Hepatocyte (in vitro differentiated cells): ENCODE measurements at regions not wholly inside any gene's neighbourhood (a gene's known extent, or its start where the extent isn't known, plus 50 kb on each side); places are given as distances from the start of the nearest gene placed in this dataset.

Experiments
- EZH2 ChIP-seq: fragments of 200-600 bp; sonication (generic); IDR thresholded peaks from 2 replicates; pipeline ENCODE4 v1.6.1; 2016; ENCODE audit warnings: antibody characterized with exemption, mild to moderate bottlenecking, borderline replicate concordance
- EZH2phosphoT487 ChIP-seq: fragments of 200-600 bp; sonication (generic); IDR thresholded peaks from one replicate; pipeline ENCODE4 v1.6.1; 2018; ENCODE audit warnings: antibody characterized with exemption, mild to moderate bottlenecking, low read depth, moderate library complexity; ENCODE audit not compliant: unreplicated experiment, severe bottlenecking
- TF ChIP-seq, protein P1 (sequence below): fragments of 200-600 bp; sonication (generic); IDR thresholded peaks from 2 replicates; pipeline ENCODE4 v1.5.1; 2016; ENCODE audit warnings: antibody characterized with exemption, mild to moderate bottlenecking; ENCODE audit not compliant: poor library complexity

DNA sequence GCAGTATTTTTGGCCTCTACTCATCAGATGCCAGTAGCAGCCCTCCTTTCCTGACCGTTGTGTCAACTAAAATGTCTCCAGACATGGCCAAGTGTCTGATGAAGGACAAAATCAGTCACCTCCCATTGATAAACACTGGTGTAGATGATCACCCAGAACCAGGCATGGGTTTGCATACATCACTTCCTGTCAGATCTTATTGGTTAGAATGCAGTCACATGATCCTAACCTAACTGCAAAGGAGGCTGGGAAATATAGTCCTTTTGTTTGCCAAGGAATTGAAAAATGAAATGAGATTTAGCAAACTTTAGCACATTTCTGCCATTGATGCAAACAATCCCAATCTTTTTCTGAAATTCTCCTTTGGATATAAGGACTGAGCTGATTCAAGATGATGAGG is 141.4 kb downstream of the BUB3 start:
- TF ChIP-seq, protein P1, sequence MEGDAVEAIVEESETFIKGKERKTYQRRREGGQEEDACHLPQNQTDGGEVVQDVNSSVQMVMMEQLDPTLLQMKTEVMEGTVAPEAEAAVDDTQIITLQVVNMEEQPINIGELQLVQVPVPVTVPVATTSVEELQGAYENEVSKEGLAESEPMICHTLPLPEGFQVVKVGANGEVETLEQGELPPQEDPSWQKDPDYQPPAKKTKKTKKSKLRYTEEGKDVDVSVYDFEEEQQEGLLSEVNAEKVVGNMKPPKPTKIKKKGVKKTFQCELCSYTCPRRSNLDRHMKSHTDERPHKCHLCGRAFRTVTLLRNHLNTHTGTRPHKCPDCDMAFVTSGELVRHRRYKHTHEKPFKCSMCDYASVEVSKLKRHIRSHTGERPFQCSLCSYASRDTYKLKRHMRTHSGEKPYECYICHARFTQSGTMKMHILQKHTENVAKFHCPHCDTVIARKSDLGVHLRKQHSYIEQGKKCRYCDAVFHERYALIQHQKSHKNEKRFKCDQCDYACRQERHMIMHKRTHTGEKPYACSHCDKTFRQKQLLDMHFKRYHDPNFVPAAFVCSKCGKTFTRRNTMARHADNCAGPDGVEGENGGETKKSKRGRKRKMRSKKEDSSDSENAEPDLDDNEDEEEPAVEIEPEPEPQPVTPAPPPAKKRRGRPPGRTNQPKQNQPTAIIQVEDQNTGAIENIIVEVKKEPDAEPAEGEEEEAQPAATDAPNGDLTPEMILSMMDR, result no peak
- TF ChIP-seq EZH2 (no peak), EZH2phosphoT487 (no peak)
